PC-9 (cell line): ENCODE measurements at regions not wholly inside any gene's neighbourhood (a gene's known extent, or its start where the extent isn't known, plus 50 kb on each side); places are given as distances from the start of the nearest gene placed in this dataset.
A peak's percentile ranks its signal among the peaks of the same experiment; 100 is the strongest.

Experiments
- BruUV-seq: library from RNA; stranded (reverse); fragments of 400-500 nt; replicated peaks from 2 replicates; lab custom pipeline; 2021; lab: Mats Ljungman, UMichigan
- CTCF ChIA-PET: fragments of 300-600 bp; sonication (Branson Sonifier 250); formaldehyde crosslinking; loops from one replicate; lab custom pipeline; 2022; ENCODE audit warnings: antibody characterized with exemption; lab: Charles Lee
- POLR2A ChIA-PET: fragments of 300-600 bp; sonication (Branson Sonifier 250); formaldehyde crosslinking; loops from one replicate; lab custom pipeline; 2022; ENCODE audit warnings: antibody characterized with exemption; ENCODE audit not compliant: unreplicated experiment; lab: Charles Lee
- DNase-seq, 2 experiments: peaks; one replicate each; pipeline versions ENCODE4 v3.0.0 to v3.0.0-alpha.2; 2015 to 2022; ENCODE audit warnings: mixed read lengths in 1 of 2
- H2AFZ ChIP-seq: fragments of 200-600 bp; sonication (generic); 2 replicates; pipeline ENCODE4 v1.8.1; 2017; ENCODE audit warnings: antibody characterized with exemption
- H3F3A ChIP-seq: fragments of 200-600 bp; sonication (generic); 2 replicates; pipeline ENCODE4 v1.8.1; 2017; ENCODE audit warnings: antibody characterized with exemption, mild to moderate bottlenecking, low read depth; ENCODE audit not compliant: insufficient read depth
- H3K27ac ChIP-seq: fragments of 200-600 bp; sonication (generic); 2 replicates; pipeline ENCODE4 v1.6.1; 2016; ENCODE audit warnings: mixed run types
- H3K27me3 ChIP-seq: fragments of 200-600 bp; sonication (generic); 2 replicates; pipeline ENCODE4 v1.6.1; 2016; ENCODE audit warnings: low read depth, mixed run types; ENCODE audit not compliant: insufficient read depth
- H3K36me3 ChIP-seq: fragments of 200-600 bp; sonication (generic); 2 replicates; pipeline ENCODE4 v1.6.1; 2016; ENCODE audit warnings: low read depth, mixed run types
- H3K4me1 ChIP-seq: fragments of 200-600 bp; sonication (generic); replicated peaks from 2 replicates; pipeline ENCODE4 v1.6.1; 2016; ENCODE audit warnings: mixed run types; ENCODE audit not compliant: insufficient read depth
- H3K4me2 ChIP-seq: fragments of 200-600 bp; sonication (generic); 2 replicates; pipeline ENCODE4 v1.6.1; 2017; ENCODE audit warnings: mixed run types
- H3K4me3 ChIP-seq: fragments of 200-600 bp; sonication (generic); 2 replicates; pipeline ENCODE4 v1.6.1; 2016; ENCODE audit warnings: mixed run types
- H3K79me2 ChIP-seq: fragments of 200-600 bp; sonication (generic); 2 replicates; pipeline ENCODE4 v1.6.1; 2017; ENCODE audit warnings: low read depth, mixed run types
- H3K9me2 ChIP-seq: fragments of 200-600 bp; sonication (generic); 2 replicates; pipeline ENCODE4 v1.8.1; 2017; ENCODE audit warnings: mild to moderate bottlenecking; ENCODE audit not compliant: insufficient read depth
- H3K9me3 ChIP-seq: fragments of 200-600 bp; sonication (generic); 2 replicates; pipeline ENCODE4 v1.8.1; 2016; ENCODE audit warnings: low read depth; ENCODE audit not compliant: insufficient read depth
- H4K20me1 ChIP-seq: fragments of 200-600 bp; sonication (generic); 2 replicates; pipeline ENCODE4 v1.8.1; 2017; ENCODE audit not compliant: insufficient read depth
- CTCF ChIP-seq: fragments of 200-600 bp; sonication (generic); conservative IDR thresholded peaks from 2 replicates; pipeline ENCODE4 v1.6.1; 2017; ENCODE audit warnings: mixed run types, antibody characterized with exemption, mild to moderate bottlenecking, moderate library complexity
- EZH2 ChIP-seq: fragments of 200-600 bp; sonication (generic); IDR thresholded peaks from 2 replicates; pipeline ENCODE4 v1.8.0; 2017; ENCODE audit warnings: antibody characterized with exemption, low read depth
- intact Hi-C: fragments of 100-400 bp; cut with micrococcal nuclease; formaldehyde crosslinking; loops from one replicate; pipeline ENCODE4 v1.10.0; 2022; ENCODE audit not compliant: unreplicated experiment

GRCh38 chr13:44158098-44158521 is 215.5 kb upstream of the SERP2 start:
- DNase-seq, result no peak
- H3F3A ChIP-seq, result peaks cover 29% of the 10 kb centered on the region
- no peak overlapping the region for H3K4me3 ChIP-seq
- no peaks in the 10 kb centered on the region for H3K79me2 ChIP-seq
- no peak overlapping the region for H3K4me2 ChIP-seq
- intact Hi-C loops, result loop anchor here (5.0 kb wide), 1 partner anchor 74 kb away; no protein-coding TSS in a partner anchor
- H3K36me3 ChIP-seq, result no peaks in the 10 kb centered on the region
- H3K9me3 ChIP-seq, result no peaks in the 10 kb centered on the region
- peaks cover 32% of the 10 kb centered on the region for H3K4me1 ChIP-seq
- H3K27ac ChIP-seq, result peak overlapping the region; percentile 87
- H2AFZ ChIP-seq, result no peak overlapping the region
- H3K9me2 ChIP-seq, result no peaks in the 10 kb centered on the region
- no peaks in the 10 kb centered on the region for H3K27me3 ChIP-seq
- CTCF ChIA-PET, result no interaction called here
- POLR2A ChIA-PET, result no interaction called here
- no TSS peak for BruUV-seq
- TF ChIP-seq EZH2, result no peak
- TF ChIP-seq CTCF, result no peak
- H4K20me1 ChIP-seq, result no peaks in the 10 kb centered on the region

- BruUV-seq, result no TSS peak
- no peaks in the 10 kb centered on the region for H3K36me3 ChIP-seq
- TF ChIP-seq CTCF, result no peak
- no peaks in the 10 kb centered on the region for H3K9me2 ChIP-seq
- H3K9me3 ChIP-seq, result no peaks in the 10 kb centered on the region
- H3K4me2 ChIP-seq, result peak overlapping the region; percentile 37
- intact Hi-C loops, result loop anchor here (5.0 kb wide), 1 partner anchor 73 kb away; no protein-coding TSS in a partner anchor
- H3K4me1 ChIP-seq, result peaks cover 32% of the 10 kb centered on the region
- H3K4me3 ChIP-seq, result no peak overlapping the region
- no peaks in the 10 kb centered on the region for H3K79me2 ChIP-seq
- no peaks in the 10 kb centered on the region for H4K20me1 ChIP-seq
- CTCF ChIA-PET, result no interaction called here
- H3K27ac ChIP-seq, result peak overlapping the region; percentile 87
- H3F3A ChIP-seq, result peaks cover 29% of the 10 kb centered on the region
- H3K27me3 ChIP-seq, result no peaks in the 10 kb centered on the region
- POLR2A ChIA-PET, result interaction anchor here (0.5 to 1.3 kb wide), 3 partner anchors 228 to 555 kb away, joined by 3 to 6 read pairs (median 4); no protein-coding TSS in a partner anchor
- DNase-seq, result peak in 1 of 2 experiments; percentile 34
- no peak overlapping the region for H2AFZ ChIP-seq
Measured at GRCh38 chr13:44158881-44159632, 214.6 kb upstream of the SERP2 start.

- intact Hi-C loops, result loop anchor here (5.0 kb wide), 1 partner anchor 73 kb away; no protein-coding TSS in a partner anchor
- TSS peak; percentile 61 for BruUV-seq
- Histone ChIP-seq H3K27me3 (no peaks in the 10 kb centered on the region), H4K20me1 (no peaks in the 10 kb centered on the region), H3K9me3 (no peaks in the 10 kb centered on the region), H3K9me2 (no peaks in the 10 kb centered on the region), H3K79me2 (no peaks in the 10 kb centered on the region), H3K36me3 (no peaks in the 10 kb centered on the region), H3K4me3 (no peak overlapping the region), H3K27ac (peak overlapping the region; percentile 87), H3F3A (peaks cover 29% of the 10 kb centered on the region), H3K4me2 (peak overlapping the region; percentile 37), H2AFZ (no peak overlapping the region), H3K4me1 (peaks cover 32% of the 10 kb centered on the region)
- no peak for TF ChIP-seq CTCF
- DNase-seq, result peak; percentile 54 to 92
- ChIA-PET CTCF (no interaction called here), POLR2A (interaction anchor here (0.5 to 1.3 kb wide), 4 partner anchors 18 to 554 kb away, joined by 3 to 6 read pairs (median 4); no protein-coding TSS in a partner anchor)
Measured at GRCh38 chr13:44159633-44160279, 213.9 kb upstream of the SERP2 start.
